Ovary (tissue), 7 donors: ENCODE measurements at regions not wholly inside any gene's neighbourhood (a gene's known extent, or its start where the extent isn't known, plus 50 kb on each side); places are given as distances from the start of the nearest gene placed in this dataset.

ENCODE experiments used
- DNase-seq, 5 donors: peaks; one replicate each; pipeline ENCODE4 v3.0.0-alpha.2; 2019 to 2020
- H3K27ac ChIP-seq, 2 donors: fragments of 200-600 bp; one replicate each; pipeline versions ENCODE4 v1.5.1 to v1.8.0; 2019 to 2022
- H3K27me3 ChIP-seq: fragments of 200-600 bp; one replicate; pipeline ENCODE4 v1.8.0; 2022
- H3K36me3 ChIP-seq: fragments of 200-600 bp; sonication (generic); one replicate; pipeline ENCODE4 v1.5.1; 2019
- H3K4me1 ChIP-seq: one replicate; pipeline ENCODE4 v1.8.1; 2013; ENCODE audit warnings: mild to moderate bottlenecking, moderate library complexity; ENCODE audit not compliant: insufficient read depth
- H3K4me3 ChIP-seq: fragments of 200-600 bp; sonication (generic); one replicate; pipeline ENCODE4 v1.5.1; 2017
- H3K9me3 ChIP-seq, 2 donors: fragments of 200-600 bp in 1 of 2; sonication (generic) in 1 of 2; one replicate each; pipeline versions ENCODE4 v1.5.1 to v1.8.1; 2013 to 2019; ENCODE audit warnings: mild to moderate bottlenecking in 1 of 2, moderate library complexity in 1 of 2
- CTCF ChIP-seq, 3 donors: fragments of 450-650 bp in 2 of 3; fragments of 200-600 bp in 1 of 3; IDR thresholded peaks; one replicate each; pipeline versions ENCODE4 v1.5.1 to v1.8.0; 2016 to 2022; ENCODE audit warnings: antibody characterized with exemption in 3 of 3, mild to moderate bottlenecking in 1 of 3
- EP300 ChIP-seq: sonication (generic); formaldehyde crosslinking; IDR thresholded peaks from one replicate; pipeline ENCODE4 v1.6.1; 2017; ENCODE audit warnings: antibody characterized with exemption
- POLR2A ChIP-seq: fragments of 450-650 bp; IDR thresholded peaks from one replicate; pipeline ENCODE4 v1.6.1; 2017; ENCODE audit warnings: antibody characterized with exemption, mild to moderate bottlenecking, moderate library complexity
- WGBS, 3 donors: extraction: QIAGEN DNeasy Blood & Tissue Kit in 1 of 3; methylation state at CpG; one replicate each; pipeline versions ENCODE4 v1.1.5 to v1.1.7; 2013 to 2017; 5-methylcytosine and 5-hydroxymethylcytosine counted together
- intact Hi-C, 4 donors: fragments of 100-400 bp; cut with DNase I; formaldehyde crosslinking; loops; one replicate each; pipeline versions ENCODE4 v1.11.0 to v1.15.1; 2022 to 2023
- donor health status: DM: no; HTN: no; CAD: no; lungs with moderate emphysema.
- donor health status: DM: no; HTN: no; CAD: no.
- donor health status: Bipolar disorder and iron deficiency.
- donor health status: DM: no; HTN: no; CAD: no.
- donor health status: DM: yes; HTN: yes; CAD: no.

- WGBS, 3 donors = 77 to 84% (median 83%) methylated on average over 3 of the region's 3 CpGs
- DNase-seq = no peak
- Histone ChIP-seq H3K4me1 (no peaks in the 10 kb centered on the region), H3K36me3 (no peaks in the 10 kb centered on the region), H3K9me3 (no peaks in the 10 kb centered on the region), H3K27me3 (no peaks in the 10 kb centered on the region), H3K27ac (no peak overlapping the region), H3K4me3 (no peak overlapping the region)
- intact Hi-C loops = no loop called here
- TF ChIP-seq CTCF (IDR thresholded peaks at IDR 0.05) = no peak
Measured at GRCh38 chr1:238071061-238071460, 180.3 kb upstream of the ZP4 start.

- TF ChIP-seq EP300 = no peak
- TF ChIP-seq CTCF (IDR thresholded peaks at IDR 0.05) = no peak
- no peak for TF ChIP-seq POLR2A
- Histone ChIP-seq H3K4me1 (no peaks in the 10 kb centered on the region), H3K36me3 (no peaks in the 10 kb centered on the region), H3K27ac (no peak overlapping the region), H3K27me3 (no peaks in the 10 kb centered on the region), H3K9me3 (no peaks in the 10 kb centered on the region), H3K4me3 (no peak overlapping the region)
- 76 to 89% (median 82%) methylated on average over 4 of the region's 4 CpGs for WGBS, 3 donors
- intact Hi-C loops = no loop called here
- no peak for DNase-seq
Measured at GRCh38 chr1:238063454-238063853, 172.7 kb upstream of the ZP4 start.

- intact Hi-C loops = no loop called here
- 40 to 61% (median 54%) methylated on average over 3 of the region's 3 CpGs for WGBS, 3 donors
Measured at GRCh38 chr1:238061967-238062613, 171.4 kb upstream of the ZP4 start.

GRCh38 chr1:238060061-238060460 lies 169.3 kb upstream of the ZP4 start:
- H3K4me3 ChIP-seq = no peak overlapping the region
- no peak for TF ChIP-seq CTCF (IDR thresholded peaks at IDR 0.05)
- no peak for TF ChIP-seq EP300
- TF ChIP-seq POLR2A = no peak
- H3K4me1 ChIP-seq = no peaks in the 10 kb centered on the region
- H3K36me3 ChIP-seq = no peaks in the 10 kb centered on the region
- WGBS, 3 donors = 15 to 29% (median 17%) methylated on average over 2 of the region's 2 CpGs
- intact Hi-C loops = no loop called here
- no peaks in the 10 kb centered on the region for H3K9me3 ChIP-seq
- H3K27me3 ChIP-seq = no peaks in the 10 kb centered on the region
- no peak for DNase-seq
- no peak overlapping the region for H3K27ac ChIP-seq

More at GRCh38 chr1:238061967-238062613, 171.4 kb upstream of the ZP4 start:
- TF ChIP-seq CTCF (IDR thresholded peaks at IDR 0.05) (no peak), EP300 (no peak), POLR2A (no peak)
- Histone ChIP-seq H3K36me3 (no peaks in the 10 kb centered on the region), H3K9me3 (no peaks in the 10 kb centered on the region), H3K27ac (no peak overlapping the region), H3K4me3 (no peak overlapping the region), H3K27me3 (no peaks in the 10 kb centered on the region), H3K4me1 (no peaks in the 10 kb centered on the region)
- no peak for DNase-seq
